Mucosa of descending colon (tissue), 3 donors: ENCODE measurements at regions not wholly inside any gene's neighbourhood (a gene's known extent, or its start where the extent isn't known, plus 50 kb on each side); places are given as distances from the start of the nearest gene placed in this dataset.
"Not testable (repeated sequence)": the region's sequence is repeated elsewhere in the genome, so short reads cannot be mapped to it uniquely, and the experiment has no call there.

Experiments used
- ATAC-seq: fragments of 200-7000 bp; cut with Tn5 transposase; one replicate; pipeline ENCODE4 v1.9.1; 2020; ENCODE audit warnings: mild to moderate bottlenecking, moderate library complexity
- DNase-seq, 3 donors: peaks; one replicate each; pipeline ENCODE4 v3.0.0-alpha.2; 2020
- H3K36me3 ChIP-seq: fragments of 200-600 bp; one replicate; pipeline ENCODE4 v1.8.0; 2021; ENCODE audit warnings: low read depth, mild to moderate bottlenecking
- H3K4me1 ChIP-seq: fragments of 200-600 bp; one replicate; pipeline ENCODE4 v1.8.0; 2021; ENCODE audit warnings: low read depth, mild to moderate bottlenecking
- H3K4me3 ChIP-seq: fragments of 200-600 bp; one replicate; pipeline ENCODE4 v1.8.0; 2021; ENCODE audit warnings: mild to moderate bottlenecking
- H3K9me3 ChIP-seq: fragments of 200-600 bp; one replicate; pipeline ENCODE4 v1.8.0; 2021; ENCODE audit warnings: mild to moderate bottlenecking
- CTCF ChIP-seq: fragments of 200-600 bp; IDR thresholded peaks from one replicate; pipeline ENCODE4 v1.8.0; 2022; ENCODE audit warnings: antibody characterized with exemption, mild to moderate bottlenecking
- intact Hi-C, 2 donors: fragments of 100-400 bp; cut with DNase I in 1 of 2; cut with micrococcal nuclease in 1 of 2; formaldehyde crosslinking; loops; one replicate each; pipeline versions ENCODE4 v1.11.0 to v1.11.1; 2022; cut with DNase I, micrococcal nuclease
- donor health status: DM: no; HTN: no; CAD: no; lungs with moderate emphysema.
- donor health status: DM: no; HTN: no; CAD: no.
- donor health status: DM: no; HTN: yes; CAD: no.

GRCh38 chr2:192983173-192983572 is 788.4 kb upstream of the TMEFF2 start:
- TF ChIP-seq CTCF: no peak

DNA sequence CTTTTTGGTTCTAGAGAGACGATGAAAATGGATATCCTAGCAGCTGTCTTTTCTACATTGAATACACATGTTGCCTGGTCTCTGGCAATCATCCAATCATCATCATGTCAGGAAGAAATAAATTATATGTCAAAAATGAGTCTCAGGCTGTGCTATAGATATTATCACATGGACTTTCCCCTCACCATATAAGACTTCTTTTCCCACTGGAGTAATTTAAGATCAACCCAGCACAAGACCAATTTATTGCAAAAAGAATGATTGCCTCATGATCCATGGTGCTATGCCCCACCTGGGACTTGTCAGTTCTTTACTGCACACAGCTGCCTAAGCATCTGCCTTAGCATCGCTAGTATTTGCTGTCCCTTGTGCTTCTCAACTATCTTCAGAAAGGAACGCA is 783.7 kb upstream of the TMEFF2 start:
- DNase-seq: no peak
- H3K4me3 ChIP-seq: no peak overlapping the region

More at GRCh38 chr2:192983173-192983572, 788.4 kb upstream of the TMEFF2 start:
- intact Hi-C loops: no loop called here
- no peaks in the 10 kb centered on the region for H3K36me3 ChIP-seq
- ATAC-seq: no peak
- H3K4me3 ChIP-seq: no peak overlapping the region
- DNase-seq: no peak
- H3K4me1 ChIP-seq: no peaks in the 10 kb centered on the region
- no peaks in the 10 kb centered on the region for H3K9me3 ChIP-seq

DNA sequence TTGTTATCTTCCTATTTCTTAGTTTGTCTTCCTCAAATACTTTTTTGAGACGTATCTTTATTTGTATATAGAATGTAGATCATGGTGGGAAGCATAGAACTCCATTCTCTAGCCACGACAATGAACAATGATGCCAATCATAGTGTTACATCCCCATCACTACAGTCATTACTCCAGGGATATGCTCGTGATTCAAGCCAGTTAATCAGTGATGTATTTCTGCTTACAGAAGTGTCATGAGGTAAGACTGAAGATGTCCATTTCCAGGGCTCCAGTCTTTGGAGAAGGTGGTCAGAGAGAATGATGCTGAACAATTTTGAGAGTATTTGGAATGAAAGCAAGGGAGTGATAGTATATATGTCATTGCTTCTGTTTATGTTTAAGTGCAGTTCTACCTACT is 777.2 kb upstream of the TMEFF2 start:
- ATAC-seq (no peak), DNase-seq (no peak)
- no peaks in the 10 kb centered on the region for H3K36me3 ChIP-seq
- no peak overlapping the region for H3K4me3 ChIP-seq
- intact Hi-C loops: no loop called here
- no peak for TF ChIP-seq CTCF
- no peaks in the 10 kb centered on the region for H3K4me1 ChIP-seq
- no peaks in the 10 kb centered on the region for H3K9me3 ChIP-seq

More for the DNA sequence above, 783.7 kb upstream of the TMEFF2 start:
- Histone ChIP-seq H3K4me1 (no peaks in the 10 kb centered on the region), H3K9me3 (no peaks in the 10 kb centered on the region), H3K36me3 (no peaks in the 10 kb centered on the region)
- no peak for ATAC-seq
- no peak for TF ChIP-seq CTCF
- intact Hi-C loops: no loop called here

DNA sequence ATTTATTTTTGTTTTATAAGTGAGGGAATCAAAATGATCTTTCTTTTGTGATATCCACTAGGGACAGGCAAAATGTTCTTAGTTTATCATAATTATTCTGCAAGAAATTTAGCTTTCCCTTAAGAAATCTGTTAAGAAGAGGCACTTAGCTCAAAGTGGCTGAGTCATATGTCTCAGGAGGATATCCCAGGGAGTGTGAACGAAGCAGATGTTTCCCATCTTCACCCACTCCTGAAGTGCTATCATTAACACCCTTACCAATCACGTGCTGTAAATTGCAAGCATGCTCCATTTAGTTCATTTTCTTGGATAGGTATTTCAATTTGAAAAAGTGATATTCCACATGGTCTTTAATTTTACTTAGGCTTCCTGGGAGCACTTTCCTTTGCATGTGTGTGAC is 774.3 kb upstream of the TMEFF2 start:
- Histone ChIP-seq H3K4me3 (no peak overlapping the region), H3K36me3 (no peaks in the 10 kb centered on the region), H3K9me3 (no peaks in the 10 kb centered on the region), H3K4me1 (no peaks in the 10 kb centered on the region)
- DNase-seq (no peak), ATAC-seq (no peak)
- no peak for TF ChIP-seq CTCF
- intact Hi-C loops: no loop called here

DNA sequence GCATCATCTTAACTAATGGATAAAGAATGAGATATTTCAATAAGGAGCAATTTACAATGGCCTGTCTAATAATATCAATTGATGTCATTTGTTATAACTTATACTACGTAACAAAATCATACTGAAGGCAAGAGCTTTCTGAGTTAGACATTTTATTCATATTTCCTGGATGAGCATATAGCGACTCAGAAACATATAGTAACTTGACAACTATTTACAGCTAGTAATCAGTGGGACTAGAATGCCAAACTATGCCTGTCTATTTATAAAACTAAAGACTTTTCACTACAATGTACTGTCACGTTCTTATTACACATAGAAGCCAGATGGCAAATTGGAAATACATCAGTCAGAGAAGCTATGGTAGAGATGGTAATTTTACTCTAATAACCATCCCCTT is 766.2 kb upstream of the TMEFF2 start:
- intact Hi-C loops: no loop called here
- no peak for ATAC-seq
- no peak for DNase-seq

GRCh38 chr2:192958615-192959014 is 763.9 kb upstream of the TMEFF2 start:
- intact Hi-C loops, H3K4me3 ChIP-seq, H3K4me1 ChIP-seq, DNase-seq, H3K36me3 ChIP-seq, ATAC-seq, H3K9me3 ChIP-seq: not testable (repeated sequence)

More for the DNA sequence above, 766.2 kb upstream of the TMEFF2 start:
- Histone ChIP-seq H3K4me1 (no peaks in the 10 kb centered on the region), H3K36me3 (no peaks in the 10 kb centered on the region), H3K4me3 (no peak overlapping the region), H3K9me3 (no peaks in the 10 kb centered on the region)
- no peak for TF ChIP-seq CTCF
